K562 (cell line): ENCODE measurements at regions not wholly inside any gene's neighbourhood (a gene's known extent, or its start where the extent isn't known, plus 50 kb on each side); places are given as distances from the start of the nearest gene placed in this dataset.

ENCODE experiments used
- BCL6 ChIP-seq: fragments of 250-450 bp; sonication (Bioruptor Pico); IDR thresholded peaks from 2 replicates; pipeline ENCODE4 v1.4.0; 2020
- EP300 ChIP-seq: IDR thresholded peaks from 2 replicates; pipeline ENCODE4 v1.6.1; 2012; ENCODE audit warnings: low read length, improper control_type of control experiment
- EP400 ChIP-seq: fragments of 450-650 bp; IDR thresholded peaks from 2 replicates; pipeline ENCODE4 v1.6.1; 2017; ENCODE audit warnings: antibody characterized with exemption, mild to moderate bottlenecking, moderate library complexity
- HCFC1 ChIP-seq: IDR thresholded peaks from 2 replicates; pipeline ENCODE4 v1.6.1; 2012; ENCODE audit warnings: low read depth, low read length, improper control_type of control experiment
- MBD2 ChIP-seq: sonication (generic); IDR thresholded peaks from 2 replicates; pipeline ENCODE4 v1.6.1; 2016; ENCODE audit warnings: low read depth, borderline replicate concordance
- POU5F1 ChIP-seq: fragments of 150-350 bp; IDR thresholded peaks from 2 replicates; pipeline ENCODE4 v1.6.1; 2014; ENCODE audit warnings: borderline replicate concordance, low read length, low read depth, mild to moderate bottlenecking; ENCODE audit not compliant: partially characterized antibody
- PTBP1 ChIP-seq: fragments of 200-400 bp; formaldehyde crosslinking; IDR thresholded peaks from 2 replicates; pipeline ENCODE4 v1.6.1; 2017; ENCODE audit warnings: low read depth, low read length
- SIN3B ChIP-seq: fragments of 450-650 bp; IDR thresholded peaks from 2 replicates; pipeline ENCODE4 v1.6.1; 2017; ENCODE audit warnings: low read depth, mild to moderate bottlenecking, moderate library complexity
- SMARCA5 ChIP-seq: fragments of 450-650 bp; IDR thresholded peaks from 2 replicates; pipeline ENCODE4 v1.6.1; 2016
- ZNF253 ChIP-seq: fragments of 250-450 bp; sonication (Bioruptor Pico); conservative IDR thresholded peaks from 2 replicates; pipeline ENCODE4 v1.6.1; 2021; ENCODE audit warnings: mild to moderate bottlenecking
- TF ChIP-seq, protein P1 (sequence below): fragments of 150-350 bp; IDR thresholded peaks from 2 replicates; pipeline ENCODE4 v1.6.1; 2014; ENCODE audit warnings: low read depth, mild to moderate bottlenecking, low read length, borderline replicate concordance
- TF ChIP-seq, protein P2 (sequence below): fragments of 250-450 bp; sonication (Bioruptor Pico); IDR thresholded peaks from 2 replicates; pipeline ENCODE4 v1.5.0; 2021
- TF ChIP-seq, protein P3 (sequence below): fragments of 250-450 bp; sonication (Bioruptor Pico); IDR thresholded peaks from 2 replicates; pipeline ENCODE4 v1.8.0; 2022; ENCODE audit warnings: moderate library complexity, mild to moderate bottlenecking, inconsistent platforms
- TF ChIP-seq, protein P4 (sequence below), 3 experiments: fragments of 200-800 bp in 1 of 3; sonication (Bioruptor generic) in 1 of 3; sonication (generic) in 1 of 3; formaldehyde crosslinking in 1 of 3; IDR thresholded peaks; 2 replicates each; pipeline versions ENCODE4 v1.6.1 to v1.8.0; 2016 to 2022; ENCODE audit warnings: mild to moderate bottlenecking in 2 of 3, missing compliant biosample characterization in 2 of 3, missing genetic modification characterization in 2 of 3, missing genetic modification reagents in 1 of 3
- TF ChIP-seq, protein P5 (sequence below): fragments of 250-450 bp; sonication (Bioruptor Pico); IDR thresholded peaks from 2 replicates; pipeline ENCODE4 v1.5.0; 2020; ENCODE audit warnings: mild to moderate bottlenecking, borderline replicate concordance
- TF ChIP-seq, protein P6 (sequence below): fragments of 250-450 bp; sonication (Bioruptor Pico); IDR thresholded peaks from 2 replicates; pipeline ENCODE4 v1.4.0; 2020; ENCODE audit warnings: mild to moderate bottlenecking, moderate library complexity, borderline replicate concordance

DNA sequence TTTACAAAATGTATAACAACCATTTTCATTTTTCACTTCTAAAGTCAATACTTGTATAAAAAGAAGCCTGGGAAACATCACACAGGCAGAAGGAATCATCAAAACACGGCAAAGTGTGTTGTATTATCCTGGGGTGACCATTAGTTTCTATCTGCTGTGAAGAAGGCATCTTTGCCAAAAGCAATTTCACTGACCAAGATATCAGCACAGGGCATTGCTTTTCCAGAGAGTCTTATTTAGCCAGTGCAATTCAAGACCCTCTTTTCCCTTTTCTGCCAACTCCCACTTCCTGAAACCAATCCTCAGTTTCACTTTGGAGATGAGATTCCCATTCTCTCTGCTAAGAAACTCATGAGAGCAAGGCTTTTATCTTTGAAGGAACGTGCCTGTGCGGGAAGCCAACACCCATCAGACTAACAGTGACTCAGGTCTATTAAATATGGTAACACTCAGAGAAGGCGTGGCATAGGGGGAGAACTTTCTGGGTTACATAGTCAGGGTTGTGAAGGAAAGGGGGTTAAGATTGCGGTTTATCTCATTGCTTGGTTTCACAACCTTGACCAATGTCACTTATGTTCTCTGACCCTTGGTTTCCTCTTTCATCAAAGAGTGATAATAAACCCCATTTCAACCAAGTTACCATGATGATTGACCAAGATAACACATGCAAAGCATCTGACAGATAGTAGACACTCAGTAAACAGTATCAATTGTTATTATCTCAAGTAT, 666.9 kb upstream of the KLF4 start (continued):
- TF ChIP-seq, protein P1, sequence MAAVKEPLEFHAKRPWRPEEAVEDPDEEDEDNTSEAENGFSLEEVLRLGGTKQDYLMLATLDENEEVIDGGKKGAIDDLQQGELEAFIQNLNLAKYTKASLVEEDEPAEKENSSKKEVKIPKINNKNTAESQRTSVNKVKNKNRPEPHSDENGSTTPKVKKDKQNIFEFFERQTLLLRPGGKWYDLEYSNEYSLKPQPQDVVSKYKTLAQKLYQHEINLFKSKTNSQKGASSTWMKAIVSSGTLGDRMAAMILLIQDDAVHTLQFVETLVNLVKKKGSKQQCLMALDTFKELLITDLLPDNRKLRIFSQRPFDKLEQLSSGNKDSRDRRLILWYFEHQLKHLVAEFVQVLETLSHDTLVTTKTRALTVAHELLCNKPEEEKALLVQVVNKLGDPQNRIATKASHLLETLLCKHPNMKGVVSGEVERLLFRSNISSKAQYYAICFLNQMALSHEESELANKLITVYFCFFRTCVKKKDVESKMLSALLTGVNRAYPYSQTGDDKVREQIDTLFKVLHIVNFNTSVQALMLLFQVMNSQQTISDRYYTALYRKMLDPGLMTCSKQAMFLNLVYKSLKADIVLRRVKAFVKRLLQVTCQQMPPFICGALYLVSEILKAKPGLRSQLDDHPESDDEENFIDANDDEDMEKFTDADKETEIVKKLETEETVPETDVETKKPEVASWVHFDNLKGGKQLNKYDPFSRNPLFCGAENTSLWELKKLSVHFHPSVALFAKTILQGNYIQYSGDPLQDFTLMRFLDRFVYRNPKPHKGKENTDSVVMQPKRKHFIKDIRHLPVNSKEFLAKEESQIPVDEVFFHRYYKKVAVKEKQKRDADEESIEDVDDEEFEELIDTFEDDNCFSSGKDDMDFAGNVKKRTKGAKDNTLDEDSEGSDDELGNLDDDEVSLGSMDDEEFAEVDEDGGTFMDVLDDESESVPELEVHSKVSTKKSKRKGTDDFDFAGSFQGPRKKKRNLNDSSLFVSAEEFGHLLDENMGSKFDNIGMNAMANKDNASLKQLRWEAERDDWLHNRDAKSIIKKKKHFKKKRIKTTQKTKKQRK, result no peak
- no peak for TF ChIP-seq BCL6 (CRISPR knock-in tag)
- TF ChIP-seq PTBP1, result no peak
- TF ChIP-seq, protein P2, sequence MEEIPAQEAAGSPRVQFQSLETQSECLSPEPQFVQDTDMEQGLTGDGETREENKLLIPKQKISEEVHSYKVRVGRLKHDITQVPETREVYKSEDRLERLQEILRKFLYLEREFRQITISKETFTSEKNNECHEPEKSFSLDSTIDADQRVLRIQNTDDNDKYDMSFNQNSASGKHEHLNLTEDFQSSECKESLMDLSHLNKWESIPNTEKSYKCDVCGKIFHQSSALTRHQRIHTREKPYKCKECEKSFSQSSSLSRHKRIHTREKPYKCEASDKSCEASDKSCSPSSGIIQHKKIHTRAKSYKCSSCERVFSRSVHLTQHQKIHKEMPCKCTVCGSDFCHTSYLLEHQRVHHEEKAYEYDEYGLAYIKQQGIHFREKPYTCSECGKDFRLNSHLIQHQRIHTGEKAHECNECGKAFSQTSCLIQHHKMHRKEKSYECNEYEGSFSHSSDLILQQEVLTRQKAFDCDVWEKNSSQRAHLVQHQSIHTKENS (CRISPR knock-in tag), result no peak
- TF ChIP-seq, protein P3, sequence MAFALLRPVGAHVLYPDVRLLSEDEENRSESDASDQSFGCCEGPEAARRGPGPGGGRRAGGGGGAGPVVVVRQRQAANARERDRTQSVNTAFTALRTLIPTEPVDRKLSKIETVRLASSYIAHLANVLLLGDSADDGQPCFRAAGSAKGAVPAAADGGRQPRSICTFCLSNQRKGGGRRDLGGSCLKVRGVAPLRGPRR (CRISPR knock-in tag), result no peak
- TF ChIP-seq SMARCA5, result no peak
- TF ChIP-seq ZNF253 (CRISPR knock-in tag), result no peak
- no peak for TF ChIP-seq EP400
- TF ChIP-seq, protein P4, sequence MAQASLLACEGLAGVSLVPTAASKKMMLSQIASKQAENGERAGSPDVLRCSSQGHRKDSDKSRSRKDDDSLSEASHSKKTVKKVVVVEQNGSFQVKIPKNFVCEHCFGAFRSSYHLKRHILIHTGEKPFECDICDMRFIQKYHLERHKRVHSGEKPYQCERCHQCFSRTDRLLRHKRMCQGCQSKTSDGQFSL (CRISPR knock-in tag; IDR thresholded peaks at IDR 0.05), result no peak
- TF ChIP-seq, protein P4 (tag; IDR thresholded peaks at IDR 0.05), result no peak
- TF ChIP-seq, protein P5, sequence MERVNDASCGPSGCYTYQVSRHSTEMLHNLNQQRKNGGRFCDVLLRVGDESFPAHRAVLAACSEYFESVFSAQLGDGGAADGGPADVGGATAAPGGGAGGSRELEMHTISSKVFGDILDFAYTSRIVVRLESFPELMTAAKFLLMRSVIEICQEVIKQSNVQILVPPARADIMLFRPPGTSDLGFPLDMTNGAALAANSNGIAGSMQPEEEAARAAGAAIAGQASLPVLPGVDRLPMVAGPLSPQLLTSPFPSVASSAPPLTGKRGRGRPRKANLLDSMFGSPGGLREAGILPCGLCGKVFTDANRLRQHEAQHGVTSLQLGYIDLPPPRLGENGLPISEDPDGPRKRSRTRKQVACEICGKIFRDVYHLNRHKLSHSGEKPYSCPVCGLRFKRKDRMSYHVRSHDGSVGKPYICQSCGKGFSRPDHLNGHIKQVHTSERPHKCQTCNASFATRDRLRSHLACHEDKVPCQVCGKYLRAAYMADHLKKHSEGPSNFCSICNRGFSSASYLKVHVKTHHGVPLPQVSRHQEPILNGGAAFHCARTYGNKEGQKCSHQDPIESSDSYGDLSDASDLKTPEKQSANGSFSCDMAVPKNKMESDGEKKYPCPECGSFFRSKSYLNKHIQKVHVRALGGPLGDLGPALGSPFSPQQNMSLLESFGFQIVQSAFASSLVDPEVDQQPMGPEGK (CRISPR knock-in tag), result no peak
- TF ChIP-seq POU5F1, result no peak
- TF ChIP-seq, protein P6, sequence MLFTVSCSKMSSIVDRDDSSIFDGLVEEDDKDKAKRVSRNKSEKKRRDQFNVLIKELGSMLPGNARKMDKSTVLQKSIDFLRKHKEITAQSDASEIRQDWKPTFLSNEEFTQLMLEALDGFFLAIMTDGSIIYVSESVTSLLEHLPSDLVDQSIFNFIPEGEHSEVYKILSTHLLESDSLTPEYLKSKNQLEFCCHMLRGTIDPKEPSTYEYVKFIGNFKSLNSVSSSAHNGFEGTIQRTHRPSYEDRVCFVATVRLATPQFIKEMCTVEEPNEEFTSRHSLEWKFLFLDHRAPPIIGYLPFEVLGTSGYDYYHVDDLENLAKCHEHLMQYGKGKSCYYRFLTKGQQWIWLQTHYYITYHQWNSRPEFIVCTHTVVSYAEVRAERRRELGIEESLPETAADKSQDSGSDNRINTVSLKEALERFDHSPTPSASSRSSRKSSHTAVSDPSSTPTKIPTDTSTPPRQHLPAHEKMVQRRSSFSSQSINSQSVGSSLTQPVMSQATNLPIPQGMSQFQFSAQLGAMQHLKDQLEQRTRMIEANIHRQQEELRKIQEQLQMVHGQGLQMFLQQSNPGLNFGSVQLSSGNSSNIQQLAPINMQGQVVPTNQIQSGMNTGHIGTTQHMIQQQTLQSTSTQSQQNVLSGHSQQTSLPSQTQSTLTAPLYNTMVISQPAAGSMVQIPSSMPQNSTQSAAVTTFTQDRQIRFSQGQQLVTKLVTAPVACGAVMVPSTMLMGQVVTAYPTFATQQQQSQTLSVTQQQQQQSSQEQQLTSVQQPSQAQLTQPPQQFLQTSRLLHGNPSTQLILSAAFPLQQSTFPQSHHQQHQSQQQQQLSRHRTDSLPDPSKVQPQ (CRISPR knock-in tag), result no peak
- no peak for TF ChIP-seq HCFC1
- TF ChIP-seq MBD2, result 0 out of 2 replicates have a peak, but pooled peaks have one; percentile 31
- no peak for TF ChIP-seq SIN3B
- TF ChIP-seq EP300, result peak; percentile 56
